K562 (cell line): ENCODE measurements at regions not wholly inside any gene's neighbourhood (a gene's known extent, or its start where the extent isn't known, plus 50 kb on each side); places are given as distances from the start of the nearest gene placed in this dataset.

Experiments
- ATAC-seq: fragments of 200-7000 bp; cut with Tn5 transposase; 3 replicates; pipeline ENCODE4 v1.9.1; 2020; ENCODE audit warnings: moderate library complexity
- BruUV-seq: library from RNA; stranded (reverse); fragments of 400-500 nt; replicated peaks from 2 replicates; lab custom pipeline; 2021; lab: Mats Ljungman, UMichigan
- CTCF ChIA-PET: fragments of 300-600 bp; formaldehyde crosslinking; extraction: SDS; loops from one replicate; lab custom pipeline; 2021; ENCODE audit warnings: low intra/inter-chr PET ratio; lab: Yijun Ruan, JAX
- POLR2A ChIA-PET: fragments of 300-600, 350-650 bp; sonication (Branson Sonifier 250); formaldehyde crosslinking; extraction: SDS; loops from one replicate; lab custom pipeline; 2021; ENCODE audit warnings: antibody characterized with exemption, inconsistent platforms; lab: Yijun Ruan, JAX
- DNase-seq, 4 experiments: peaks; one replicate each; pipeline versions ENCODE4 v3.0.0 to v3.0.0-alpha.2; 2011 to 2018; ENCODE audit warnings: low spot score in 3 of 4, mixed read lengths in 3 of 4; ENCODE audit errors: extremely low read depth in 1 of 4
- FAIRE-seq: peaks from 2 replicates; lab custom pipeline; 2011; peaks lifted over from hg19 to GRCh38; lab: Jason Lieb, UNC
- H2AFZ ChIP-seq: 2 replicates; pipeline ENCODE4 v1.6.0; 2011; ENCODE audit warnings: low read depth, low read length, control low read depth, inconsistent platforms
- H3K27ac ChIP-seq: fragments of 200-600 bp; 3 replicates; pipeline ENCODE4 v1.8.0; 2011; ENCODE audit warnings: low read depth, mild to moderate bottlenecking, control low read depth, inconsistent platforms, low read length, moderate library complexity, mixed read lengths; ENCODE audit errors: extremely low read depth
- H3K27me3 ChIP-seq, 2 experiments: fragments of 300-600 bp in 1 of 2; 2 replicates in 1 of 2; 3 replicates in 1 of 2; pipeline versions ENCODE4 v1.6.0 to v1.8.0; 2011; ENCODE audit warnings: inconsistent platforms in 2 of 2, low read length in 2 of 2, mild to moderate bottlenecking in 1 of 2, mixed read lengths in 1 of 2, moderate library complexity in 1 of 2; ENCODE audit not compliant: control insufficient read depth in 2 of 2, insufficient read depth in 2 of 2
- H3K36me3 ChIP-seq: fragments of 300-600 bp; 3 replicates; pipeline ENCODE4 v1.8.0; 2011; ENCODE audit warnings: mild to moderate bottlenecking, low read length, inconsistent platforms; ENCODE audit not compliant: control insufficient read depth, insufficient read depth
- H3K4me1 ChIP-seq, 2 experiments: fragments of 200-600 bp in 1 of 2; replicated peaks in 1 of 2; 2 replicates in 1 of 2; 3 replicates in 1 of 2; pipeline versions ENCODE4 v1.5.1 to v1.8.0; 2011; ENCODE audit warnings: inconsistent platforms in 2 of 2, low read length in 2 of 2, mild to moderate bottlenecking in 1 of 2, mixed read lengths in 1 of 2, moderate library complexity in 1 of 2; ENCODE audit not compliant: control insufficient read depth in 2 of 2, insufficient read depth in 2 of 2
- H3K4me2 ChIP-seq: 2 replicates; pipeline ENCODE4 v1.6.1; 2011; ENCODE audit warnings: low read length, control low read depth, inconsistent platforms, mixed read lengths; ENCODE audit not compliant: insufficient read depth
- H3K4me3 ChIP-seq: fragments of 200-600 bp; sonication (generic), shearing (Covaris generic); 2 replicates; pipeline ENCODE4 v1.5.1; 2016; ENCODE audit warnings: control low read depth, inconsistent platforms
- H3K79me2 ChIP-seq: fragments of 200-600 bp; 3 replicates; pipeline ENCODE4 v1.8.0; 2011; ENCODE audit warnings: low read length, inconsistent platforms; ENCODE audit not compliant: control insufficient read depth, insufficient read depth
- H3K9ac ChIP-seq, 2 experiments: 2 replicates each; pipeline versions ENCODE4 v1.6.0 to v1.6.1; 2011; ENCODE audit warnings: low read depth in 2 of 2, low read length in 2 of 2, control low read depth in 1 of 2, inconsistent platforms in 1 of 2, mild to moderate bottlenecking in 1 of 2, mixed read lengths in 1 of 2; ENCODE audit not compliant: insufficient read depth in 1 of 2
- H3K9me1 ChIP-seq: one replicate; pipeline ENCODE4 v1.6.0; 2011; ENCODE audit warnings: inconsistent platforms, mild to moderate bottlenecking, low read length, moderate library complexity; ENCODE audit not compliant: control insufficient read depth, insufficient read depth
- H3K9me3 ChIP-seq: replicated peaks from 2 replicates; pipeline ENCODE4 v1.5.1; 2011; ENCODE audit warnings: low read depth, low read length, inconsistent platforms; ENCODE audit not compliant: control insufficient read depth, insufficient read depth
- H4K20me1 ChIP-seq: replicated peaks from 2 replicates; pipeline ENCODE4 v1.6.1; 2011; ENCODE audit warnings: low read length, inconsistent platforms, mixed read lengths; ENCODE audit not compliant: control insufficient read depth, insufficient read depth
- BCOR ChIP-seq: fragments of 450-650 bp; IDR thresholded peaks from 2 replicates; pipeline ENCODE4 v1.6.1; 2016
- EHMT2 ChIP-seq: fragments of 450-650 bp; IDR thresholded peaks from 2 replicates; pipeline ENCODE4 v1.6.1; 2018; ENCODE audit warnings: antibody characterized with exemption
- MTA2 ChIP-seq: fragments of 450-650 bp; IDR thresholded peaks from 2 replicates; pipeline ENCODE4 v1.6.1; 2016; ENCODE audit warnings: low read depth
- PCBP1 ChIP-seq: fragments of 200-400 bp; formaldehyde crosslinking; IDR thresholded peaks from 2 replicates; pipeline ENCODE4 v1.6.1; 2018; ENCODE audit warnings: mild to moderate bottlenecking, low read depth, low read length; ENCODE audit not compliant: poor library complexity, severe bottlenecking
- POLR2AphosphoS2 ChIP-seq: IDR thresholded peaks from 2 replicates; pipeline ENCODE4 v1.6.1; 2012; ENCODE audit warnings: low read length, improper control_type of control experiment
- SAP30 ChIP-seq: fragments of 200-600 bp; sonication (generic); IDR thresholded peaks from 2 replicates; pipeline ENCODE4 v1.6.1; 2012; ENCODE audit warnings: borderline replicate concordance, low read depth, mild to moderate bottlenecking, moderate library complexity, low read length, control low read depth, inconsistent platforms; ENCODE audit not compliant: insufficient read depth, poor library complexity, severe bottlenecking
- SMARCC2 ChIP-seq: fragments of 450-650 bp; IDR thresholded peaks from 2 replicates; pipeline ENCODE4 v1.6.1; 2017; ENCODE audit warnings: antibody characterized with exemption, moderate library complexity, mild to moderate bottlenecking, low read depth
- ZNF146 ChIP-seq: IDR thresholded peaks from one replicate; pipeline ENCODE4 v1.6.1; 2018; ENCODE audit warnings: missing compliant biosample characterization; ENCODE audit not compliant: unreplicated experiment
- ZNF436 ChIP-seq: fragments of 250-450, 450-650 bp; sonication (Bioruptor Pico); formaldehyde crosslinking; IDR thresholded peaks from 2 replicates; pipeline ENCODE4 v1.7.0; 2020; ENCODE audit warnings: mild to moderate bottlenecking
- ZNF589 ChIP-seq: fragments of 200-800 bp; sonication (Bioruptor generic); IDR thresholded peaks from 2 replicates; pipeline ENCODE4 v1.6.1; 2016; ENCODE audit warnings: low read depth, missing genetic modification characterization, missing compliant biosample characterization
- WGBS: fragments of 100-300 bp; shearing (Covaris generic); methylation state at CpG from one replicate; pipeline ENCODE4 v1.1.6; 2016; ENCODE audit warnings: low coverage, mixed read lengths; ENCODE audit not compliant: insufficient coverage; ENCODE audit errors: missing lambda C conversion rate; 5-methylcytosine and 5-hydroxymethylcytosine counted together
- in situ Hi-C: fragments of 300-500 bp; cut with MboI; formaldehyde crosslinking; loops from 4 replicates; pipeline ENCODE4 v1.15.0; 2018; ENCODE audit warnings: inconsistent platforms, mixed read lengths
- intact Hi-C: fragments of 100-400 bp; cut with micrococcal nuclease; formaldehyde crosslinking; loops from 2 replicates; pipeline ENCODE4 v1.14.2; 2022
- TF ChIP-seq, protein P1 (sequence below): fragments of 250-450 bp; sonication (Bioruptor Pico); IDR thresholded peaks from 2 replicates; pipeline ENCODE4 v1.8.0; 2021; ENCODE audit warnings: moderate library complexity, mild to moderate bottlenecking, inconsistent platforms

- H3K9me1 ChIP-seq, result no peaks in the 10 kb centered on the region
- no peak overlapping the region for H3K9ac ChIP-seq
- no peaks in the 10 kb centered on the region for H3K4me1 ChIP-seq
- POLR2A ChIA-PET, result interaction anchor here (0.5 kb wide), 1 partner anchor 1755 kb away, joined by 3 read pairs; no protein-coding TSS in a partner anchor
- FAIRE-seq, result no peak
- BruUV-seq, result no TSS peak
- peaks cover 0 to 2% of the 10 kb centered on the region in 2 experiments; a peak in 1 of 5 replicates for H3K27me3 ChIP-seq
- H3K79me2 ChIP-seq, result no peaks in the 10 kb centered on the region
- in situ Hi-C loops, result no loop called here
- no peak overlapping the region for H3K4me2 ChIP-seq
- no peak for TF ChIP-seq BCOR
- TF ChIP-seq POLR2AphosphoS2, result no peak
- TF ChIP-seq ZNF589 (CRISPR knock-in tag), result no peak
- no peak for TF ChIP-seq ZNF146 (CRISPR knock-in tag)
- TF ChIP-seq, all 486 proteins: peak for 0
- CTCF ChIA-PET, result no interaction called here
- H3K27ac ChIP-seq, result no peak overlapping the region
- H4K20me1 ChIP-seq, result no peaks in the 10 kb centered on the region
- no peaks in the 10 kb centered on the region for H3K9me3 ChIP-seq
- H3K36me3 ChIP-seq, result no peaks in the 10 kb centered on the region
- no peak overlapping the region for H3K4me3 ChIP-seq
- under 1% methylated on average over 7 of the region's 7 CpGs for WGBS
- intact Hi-C loops, result no loop called here
- no peak overlapping the region for H2AFZ ChIP-seq
- DNase-seq (no peak), ATAC-seq (no peak)
Observed at GRCh38 chr16:80280557-80280956, 260.2 kb upstream of the DYNLRB2 start.

GRCh38 chr16:80279656-80280055, 261.1 kb upstream of the DYNLRB2 start:
- in situ Hi-C loops, result no loop called here
- DNase-seq, result no peak
- no peak overlapping the region for H3K4me3 ChIP-seq
- H3K4me1 ChIP-seq, result no peaks in the 10 kb centered on the region
- H3K79me2 ChIP-seq, result no peaks in the 10 kb centered on the region
- no peaks in the 10 kb centered on the region for H4K20me1 ChIP-seq
- no peak overlapping the region for H2AFZ ChIP-seq
- 0% methylated on average over 4 of the region's 4 CpGs for WGBS
- intact Hi-C loops, result loop anchor here (10.0 kb wide), 1 partner anchor 185 kb away; no protein-coding TSS in a partner anchor
- no peak for ATAC-seq
- no peak overlapping the region for H3K27ac ChIP-seq
- ChIA-PET CTCF (no interaction called here), POLR2A (interaction anchor here (0.8 kb wide), 1 partner anchor 124 kb away, joined by 3 read pairs; no protein-coding TSS in a partner anchor)
- no peak overlapping the region for H3K4me2 ChIP-seq
- FAIRE-seq, result no peak
- no peaks in the 10 kb centered on the region for H3K36me3 ChIP-seq
- no peaks in the 10 kb centered on the region for H3K9me1 ChIP-seq
- peaks cover 0 to 2% of the 10 kb centered on the region in 2 experiments; a peak in 1 of 5 replicates for H3K27me3 ChIP-seq
- BruUV-seq, result no TSS peak
- TF ChIP-seq MTA2 (no peak), PCBP1 (no peak), ZNF436 (CRISPR knock-in tag) (no peak), EHMT2 (no peak), SMARCC2 (no peak), SAP30 (no peak)
- TF ChIP-seq, protein P1, sequence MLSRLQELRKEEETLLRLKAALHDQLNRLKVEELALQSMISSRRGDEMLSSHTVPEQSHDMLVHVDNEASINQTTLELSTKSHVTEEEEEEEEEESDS, result no peak
- no peak overlapping the region for H3K9ac ChIP-seq
- H3K9me3 ChIP-seq, result no peaks in the 10 kb centered on the region
